ENCODE measurements at regions not wholly inside any gene's neighbourhood (a gene's known extent, or its start where the extent isn't known, plus 50 kb on each side); places are given as distances from the start of the nearest gene placed in this dataset.

- TF ChIP-seq CTCF (IDR thresholded peaks at IDR 0.05) (no peak), POLR2A (IDR thresholded peaks at IDR 0.05) (no peak), POLR2AphosphoS5 (IDR thresholded peaks at IDR 0.05) (no peak), EP300 (IDR thresholded peaks at IDR 0.05) (no peak)
Observed at GRCh38 chr13:99045396-99045795, 67.5 kb upstream of the DOCK9 start.
